Right atrium auricular region (tissue), 2 donors: ENCODE measurements at regions not wholly inside any gene's neighbourhood (a gene's known extent, or its start where the extent isn't known, plus 50 kb on each side); places are given as distances from the start of the nearest gene placed in this dataset.

Experiments
- DNase-seq: peaks from one replicate; pipeline ENCODE4 v3.0.0-alpha.2; 2019; ENCODE audit warnings: low spot score
- H3K27ac ChIP-seq, 2 donors: fragments of 200-600 bp; sonication (generic); 1 replicate in 1 of 2; 2 replicates in 1 of 2; pipeline ENCODE4 v1.5.1; 2016 to 2019
- H3K27me3 ChIP-seq, 2 donors: fragments of 200-600 bp; sonication (generic); one replicate each; pipeline versions ENCODE4 v1.5.1 to v1.6.0; 2017 to 2019
- H3K36me3 ChIP-seq: fragments of 200-600 bp; sonication (generic); one replicate; pipeline ENCODE4 v1.5.1; 2016
- H3K4me1 ChIP-seq, 2 donors: fragments of 200-600 bp; sonication (generic); one replicate each; pipeline versions ENCODE4 v1.5.1 to v1.6.0; 2017 to 2019
- H3K4me3 ChIP-seq, 2 donors: fragments of 200-600 bp; sonication (generic); 1 replicate in 1 of 2; 2 replicates in 1 of 2; pipeline ENCODE4 v1.5.1; 2017 to 2019; ENCODE audit warnings: mild to moderate bottlenecking in 1 of 2, moderate library complexity in 1 of 2
- H3K9me3 ChIP-seq, 2 donors: fragments of 200-600 bp; sonication (generic); one replicate each; pipeline ENCODE4 v1.5.1; 2019
- CTCF ChIP-seq, 2 donors: fragments of 200-600 bp; sonication (generic); IDR thresholded peaks; one replicate each; pipeline ENCODE4 v1.5.1; 2019; ENCODE audit warnings: antibody characterized with exemption in 2 of 2

- Histone ChIP-seq H3K27me3 (no peaks in the 10 kb centered on the region), H3K4me3 (no peak overlapping the region), H3K4me1 (no peaks in the 10 kb centered on the region), H3K27ac (no peak overlapping the region), H3K36me3 (no peaks in the 10 kb centered on the region), H3K9me3 (peaks cover 0 to 16% of the 10 kb centered on the region in 2 donors)
- DNase-seq: no peak
- no peak for TF ChIP-seq CTCF (IDR thresholded peaks at IDR 0.05)
These were observed 393.8 kb downstream of the ZNF385D start for GRCh38 chr3:21357241-21357640.

- no peak for TF ChIP-seq CTCF (IDR thresholded peaks at IDR 0.05)
- no peak for DNase-seq
- Histone ChIP-seq H3K9me3 (peaks cover 0 to 16% of the 10 kb centered on the region in 2 donors), H3K36me3 (no peaks in the 10 kb centered on the region), H3K4me1 (no peaks in the 10 kb centered on the region), H3K27me3 (no peaks in the 10 kb centered on the region), H3K27ac (no peak overlapping the region), H3K4me3 (no peak overlapping the region)
These were observed 394.6 kb downstream of the ZNF385D start for GRCh38 chr3:21356402-21356801.

GRCh38 chr3:21345382-21345976, 405.5 kb downstream of the ZNF385D start:
- Histone ChIP-seq H3K4me3 (no peak overlapping the region), H3K36me3 (no peaks in the 10 kb centered on the region), H3K9me3 (no peaks in the 10 kb centered on the region), H3K27ac (no peak overlapping the region), H3K4me1 (no peaks in the 10 kb centered on the region), H3K27me3 (no peaks in the 10 kb centered on the region)
- no peak for DNase-seq
- TF ChIP-seq CTCF (IDR thresholded peaks at IDR 0.05): no peak

GRCh38 chr3:21331857-21332256, 419.2 kb downstream of the ZNF385D start:
- Histone ChIP-seq H3K27me3 (no peaks in the 10 kb centered on the region), H3K4me1 (no peaks in the 10 kb centered on the region), H3K36me3 (no peaks in the 10 kb centered on the region), H3K27ac (no peak overlapping the region), H3K9me3 (no peaks in the 10 kb centered on the region), H3K4me3 (no peak overlapping the region)
- DNase-seq: no peak
- TF ChIP-seq CTCF (IDR thresholded peaks at IDR 0.05): no peak

- H3K27ac ChIP-seq: no peak overlapping the region
- no peaks in the 10 kb centered on the region for H3K27me3 ChIP-seq
- H3K36me3 ChIP-seq: no peaks in the 10 kb centered on the region
- no peak for DNase-seq
- no peaks in the 10 kb centered on the region for H3K9me3 ChIP-seq
- no peak for TF ChIP-seq CTCF (IDR thresholded peaks at IDR 0.05)
- no peak overlapping the region for H3K4me3 ChIP-seq
- no peaks in the 10 kb centered on the region for H3K4me1 ChIP-seq
These were observed 419.7 kb downstream of the ZNF385D start for GRCh38 chr3:21331321-21331720.

GRCh38 chr3:21330293-21330692, 420.7 kb downstream of the ZNF385D start:
- Histone ChIP-seq H3K27ac (no peak overlapping the region), H3K36me3 (no peaks in the 10 kb centered on the region), H3K27me3 (no peaks in the 10 kb centered on the region), H3K4me3 (peak overlapping the region in 1 of 2 donors; percentile 14), H3K9me3 (no peaks in the 10 kb centered on the region), H3K4me1 (no peaks in the 10 kb centered on the region)
- TF ChIP-seq CTCF (IDR thresholded peaks at IDR 0.05): no peak
- DNase-seq: no peak
